ENCODE measurements at regions not wholly inside any gene's neighbourhood (a gene's known extent, or its start where the extent isn't known, plus 50 kb on each side); places are given as distances from the start of the nearest gene placed in this dataset.

GRCh38 chr2:180734382-180734781 lies 246.0 kb upstream of the UBE2E3 start:
- Histone ChIP-seq H3K4me2 (ENCODE audit: low read length) (no peak overlapping the region), H3K27me3 (ENCODE audit: insufficient read depth, low read depth, low read length) (no peaks in the 10 kb centered on the region), H3K27ac (ENCODE audit: low read length) (no peak overlapping the region), H3K36me3 (ENCODE audit: insufficient read depth, low read length) (no peaks in the 10 kb centered on the region), H2AFZ (ENCODE audit: low read depth, low read length) (no peak overlapping the region), H3K79me2 (replicated peaks; ENCODE audit: insufficient read depth, low read length) (no peaks in the 10 kb centered on the region), H3K9me3 (ENCODE audit: low read length) (no peaks in the 10 kb centered on the region), H3F3A (ENCODE audit: insufficient read depth, low read length, poor library complexity, severe bottlenecking) (no peaks in the 10 kb centered on the region), H3K4me3 (ENCODE audit: low read length) (no peak overlapping the region), H4K20me1 (ENCODE audit: insufficient read depth) (no peaks in the 10 kb centered on the region), H3K9me2 (ENCODE audit: insufficient read depth, low read length) (no peaks in the 10 kb centered on the region), H3K9ac (ENCODE audit: low read length) (no peak overlapping the region)
- TF ChIP-seq SMC3 (conservative IDR thresholded peaks at IDR 0.05; ENCODE audit: poor library complexity) (no peak), EZH2 (IDR thresholded peaks at IDR 0.05; ENCODE audit: borderline replicate concordance, insufficient read depth, low read length, poor library complexity, severe bottlenecking) (no peak), RAD21 (conservative IDR thresholded peaks at IDR 0.05) (no peak), MXI1 (conservative IDR thresholded peaks at IDR 0.05; ENCODE audit: poor library complexity, severe bottlenecking) (no peak), POLR2AphosphoS5 (IDR thresholded peaks at IDR 0.05) (no peak), TAF1 (IDR thresholded peaks at IDR 0.05; ENCODE audit: low read depth) (no peak), EP300 (conservative IDR thresholded peaks at IDR 0.05; ENCODE audit: poor library complexity, severe bottlenecking) (no peak), CTCF (IDR thresholded peaks at IDR 0.05; ENCODE audit: poor library complexity, severe bottlenecking) (no peak)
- TF ChIP-seq, protein P1, sequence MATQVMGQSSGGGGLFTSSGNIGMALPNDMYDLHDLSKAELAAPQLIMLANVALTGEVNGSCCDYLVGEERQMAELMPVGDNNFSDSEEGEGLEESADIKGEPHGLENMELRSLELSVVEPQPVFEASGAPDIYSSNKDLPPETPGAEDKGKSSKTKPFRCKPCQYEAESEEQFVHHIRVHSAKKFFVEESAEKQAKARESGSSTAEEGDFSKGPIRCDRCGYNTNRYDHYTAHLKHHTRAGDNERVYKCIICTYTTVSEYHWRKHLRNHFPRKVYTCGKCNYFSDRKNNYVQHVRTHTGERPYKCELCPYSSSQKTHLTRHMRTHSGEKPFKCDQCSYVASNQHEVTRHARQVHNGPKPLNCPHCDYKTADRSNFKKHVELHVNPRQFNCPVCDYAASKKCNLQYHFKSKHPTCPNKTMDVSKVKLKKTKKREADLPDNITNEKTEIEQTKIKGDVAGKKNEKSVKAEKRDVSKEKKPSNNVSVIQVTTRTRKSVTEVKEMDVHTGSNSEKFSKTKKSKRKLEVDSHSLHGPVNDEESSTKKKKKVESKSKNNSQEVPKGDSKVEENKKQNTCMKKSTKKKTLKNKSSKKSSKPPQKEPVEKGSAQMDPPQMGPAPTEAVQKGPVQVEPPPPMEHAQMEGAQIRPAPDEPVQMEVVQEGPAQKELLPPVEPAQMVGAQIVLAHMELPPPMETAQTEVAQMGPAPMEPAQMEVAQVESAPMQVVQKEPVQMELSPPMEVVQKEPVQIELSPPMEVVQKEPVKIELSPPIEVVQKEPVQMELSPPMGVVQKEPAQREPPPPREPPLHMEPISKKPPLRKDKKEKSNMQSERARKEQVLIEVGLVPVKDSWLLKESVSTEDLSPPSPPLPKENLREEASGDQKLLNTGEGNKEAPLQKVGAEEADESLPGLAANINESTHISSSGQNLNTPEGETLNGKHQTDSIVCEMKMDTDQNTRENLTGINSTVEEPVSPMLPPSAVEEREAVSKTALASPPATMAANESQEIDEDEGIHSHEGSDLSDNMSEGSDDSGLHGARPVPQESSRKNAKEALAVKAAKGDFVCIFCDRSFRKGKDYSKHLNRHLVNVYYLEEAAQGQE (IDR thresholded peaks at IDR 0.05; ENCODE audit: borderline replicate concordance): no peak

- no peaks in the 10 kb centered on the region for H3F3A ChIP-seq (ENCODE audit: insufficient read depth, low read length, poor library complexity, severe bottlenecking)
- H4K20me1 ChIP-seq (ENCODE audit: insufficient read depth): no peaks in the 10 kb centered on the region
- no peaks in the 10 kb centered on the region for H3K9me2 ChIP-seq (ENCODE audit: insufficient read depth, low read length)
- no peak overlapping the region for H2AFZ ChIP-seq (ENCODE audit: low read depth, low read length)
- no peak overlapping the region for H3K4me2 ChIP-seq (ENCODE audit: low read length)
- no peaks in the 10 kb centered on the region for H3K9me3 ChIP-seq (ENCODE audit: low read length)
- TF ChIP-seq, protein P1 (IDR thresholded peaks at IDR 0.05; ENCODE audit: borderline replicate concordance): no peak
- TF ChIP-seq TAF1 (IDR thresholded peaks at IDR 0.05; ENCODE audit: low read depth) (no peak), RAD21 (conservative IDR thresholded peaks at IDR 0.05) (no peak), POLR2AphosphoS5 (IDR thresholded peaks at IDR 0.05) (no peak), EP300 (conservative IDR thresholded peaks at IDR 0.05; ENCODE audit: poor library complexity, severe bottlenecking) (no peak), SMC3 (conservative IDR thresholded peaks at IDR 0.05; ENCODE audit: poor library complexity) (no peak), MXI1 (conservative IDR thresholded peaks at IDR 0.05; ENCODE audit: poor library complexity, severe bottlenecking) (no peak), CTCF (IDR thresholded peaks at IDR 0.05; ENCODE audit: poor library complexity, severe bottlenecking) (no peak)
- no peaks in the 10 kb centered on the region for H3K27me3 ChIP-seq (ENCODE audit: insufficient read depth, low read depth, low read length)
- H3K79me2 ChIP-seq (replicated peaks; ENCODE audit: insufficient read depth, low read length): no peaks in the 10 kb centered on the region
- H3K9ac ChIP-seq (ENCODE audit: low read length): no peak overlapping the region
- H3K4me3 ChIP-seq (ENCODE audit: low read length): no peak overlapping the region
- H3K27ac ChIP-seq (ENCODE audit: low read length): no peak overlapping the region
- no peaks in the 10 kb centered on the region for H3K36me3 ChIP-seq (ENCODE audit: insufficient read depth, low read length)
Measured at GRCh38 chr2:180733330-180733729, 247.1 kb upstream of the UBE2E3 start.

All from neural cell (in vitro differentiated cells).